GM19463 (cell line): ENCODE measurements at regions not wholly inside any gene's neighbourhood (a gene's known extent, or its start where the extent isn't known, plus 50 kb on each side); places are given as distances from the start of the nearest gene placed in this dataset.

Experiments
- ATAC-seq: cut with Tn5 transposase; IDR thresholded peaks from one replicate; pipeline ENCODE4 v1.9.1; 2021; ENCODE audit warnings: mild to moderate bottlenecking, moderate library complexity; ENCODE audit not compliant: unreplicated experiment

DNA sequence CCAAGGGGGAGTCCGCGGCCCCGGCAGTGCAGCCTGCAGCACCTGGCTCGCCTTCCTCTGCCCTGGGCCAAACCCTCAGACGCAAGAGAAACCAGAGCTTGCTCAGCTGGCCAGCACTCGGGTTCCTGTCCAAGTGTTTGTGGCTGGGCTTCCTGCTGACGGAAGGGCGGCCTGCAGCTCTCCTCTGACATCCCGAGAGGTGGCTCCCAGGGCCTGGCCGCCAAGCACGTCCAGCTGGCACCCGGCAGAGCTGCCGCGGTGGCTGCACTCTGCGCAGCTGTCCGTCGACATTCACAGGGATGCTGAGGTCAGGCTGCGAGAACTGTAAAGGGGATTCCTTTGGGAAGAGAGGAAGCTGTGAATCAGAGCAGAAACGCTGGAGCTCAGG lies 85.6 kb downstream of the CPN2 start:
- ATAC-seq: no peak

DNA sequence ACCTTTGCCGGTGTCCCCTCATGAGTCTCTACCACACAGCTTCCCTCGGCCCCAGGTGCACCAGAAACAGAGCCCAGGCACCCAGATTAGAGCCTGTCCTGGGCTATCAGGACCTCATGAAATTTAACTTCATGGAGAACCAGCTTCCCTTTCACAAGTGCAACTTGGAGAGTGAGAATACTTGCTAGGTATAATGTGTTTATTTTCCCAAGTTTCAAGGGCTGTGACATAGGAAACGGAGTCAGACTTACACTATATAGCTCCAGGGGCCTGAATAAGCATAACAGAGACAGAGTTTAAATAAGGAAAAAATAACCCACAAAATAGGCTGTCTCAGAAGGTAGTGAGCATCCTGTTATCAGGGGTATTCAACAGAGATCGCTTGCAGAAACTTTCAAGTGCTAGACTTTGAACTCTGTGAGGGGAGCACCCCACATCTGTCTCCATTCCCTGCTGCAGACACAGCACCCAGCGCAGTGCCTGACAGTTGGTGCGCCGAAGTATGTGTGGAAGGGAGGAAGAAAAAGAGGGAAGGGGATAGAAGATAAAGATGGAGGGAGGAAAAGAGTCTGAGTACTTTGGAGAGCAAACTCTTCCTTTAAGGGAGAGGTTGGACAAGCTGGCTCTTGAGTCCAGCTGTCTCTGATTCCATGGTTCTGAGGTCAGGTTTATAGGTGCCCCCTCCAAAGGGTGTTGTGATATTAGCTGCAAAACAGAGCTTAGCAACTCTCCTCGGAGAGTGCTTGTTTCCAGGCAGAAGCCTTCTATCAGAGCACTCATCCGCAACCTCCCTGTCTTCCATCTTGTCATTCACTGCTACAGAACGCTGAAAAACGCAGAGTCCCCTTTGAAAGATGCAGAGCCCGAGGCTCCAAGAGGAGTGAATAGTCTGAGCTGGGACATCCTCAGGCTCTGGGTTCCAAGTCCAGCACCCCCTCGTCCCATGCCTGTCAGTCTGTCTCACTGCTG lies 84.8 kb downstream of the CPN2 start:
- no peak for ATAC-seq

DNA sequence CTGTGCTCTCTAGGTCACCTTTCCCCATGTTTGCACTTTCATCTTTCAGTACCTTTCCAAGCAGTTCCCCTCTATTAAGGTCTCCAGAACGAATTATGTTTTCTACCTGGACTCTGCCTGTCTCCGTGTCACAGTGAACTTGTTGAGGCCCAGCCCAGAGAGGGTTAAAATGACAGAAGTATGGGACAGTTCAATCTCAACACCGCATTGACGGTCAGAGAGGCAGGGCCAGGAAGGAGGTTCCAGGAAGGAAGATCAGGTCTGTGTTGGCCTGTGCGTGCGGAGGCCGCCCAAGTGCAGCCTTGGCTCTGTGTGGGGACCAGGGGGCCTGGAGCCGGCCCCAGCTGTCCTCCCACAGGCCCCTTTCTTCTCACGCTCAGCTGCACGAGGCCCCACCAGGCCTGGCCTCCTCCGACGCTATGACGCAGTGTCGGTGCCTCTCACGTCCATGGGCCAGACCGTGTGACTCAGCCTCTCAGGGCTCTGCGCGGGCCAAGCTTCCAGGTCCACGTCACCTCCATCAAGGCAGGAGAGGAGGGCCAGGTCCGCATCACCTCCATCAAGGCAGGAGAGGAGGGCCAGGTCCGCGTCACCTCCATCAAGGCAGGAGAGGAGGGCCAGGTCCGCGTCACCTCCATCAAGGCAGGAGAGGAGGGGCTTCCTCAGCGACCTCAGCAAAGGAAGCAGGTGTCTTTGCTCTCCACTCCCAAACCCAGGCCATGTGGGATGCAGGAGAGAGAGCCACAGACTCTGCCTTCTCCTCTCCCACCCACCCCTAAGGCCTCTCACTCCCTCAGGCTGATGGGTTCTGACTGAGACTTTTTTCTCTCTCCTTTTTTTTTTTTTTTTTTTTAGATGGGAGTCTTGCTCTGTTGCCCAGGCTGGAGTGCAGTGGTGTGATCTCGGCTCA lies 83.1 kb downstream of the CPN2 start:
- no peak for ATAC-seq

DNA sequence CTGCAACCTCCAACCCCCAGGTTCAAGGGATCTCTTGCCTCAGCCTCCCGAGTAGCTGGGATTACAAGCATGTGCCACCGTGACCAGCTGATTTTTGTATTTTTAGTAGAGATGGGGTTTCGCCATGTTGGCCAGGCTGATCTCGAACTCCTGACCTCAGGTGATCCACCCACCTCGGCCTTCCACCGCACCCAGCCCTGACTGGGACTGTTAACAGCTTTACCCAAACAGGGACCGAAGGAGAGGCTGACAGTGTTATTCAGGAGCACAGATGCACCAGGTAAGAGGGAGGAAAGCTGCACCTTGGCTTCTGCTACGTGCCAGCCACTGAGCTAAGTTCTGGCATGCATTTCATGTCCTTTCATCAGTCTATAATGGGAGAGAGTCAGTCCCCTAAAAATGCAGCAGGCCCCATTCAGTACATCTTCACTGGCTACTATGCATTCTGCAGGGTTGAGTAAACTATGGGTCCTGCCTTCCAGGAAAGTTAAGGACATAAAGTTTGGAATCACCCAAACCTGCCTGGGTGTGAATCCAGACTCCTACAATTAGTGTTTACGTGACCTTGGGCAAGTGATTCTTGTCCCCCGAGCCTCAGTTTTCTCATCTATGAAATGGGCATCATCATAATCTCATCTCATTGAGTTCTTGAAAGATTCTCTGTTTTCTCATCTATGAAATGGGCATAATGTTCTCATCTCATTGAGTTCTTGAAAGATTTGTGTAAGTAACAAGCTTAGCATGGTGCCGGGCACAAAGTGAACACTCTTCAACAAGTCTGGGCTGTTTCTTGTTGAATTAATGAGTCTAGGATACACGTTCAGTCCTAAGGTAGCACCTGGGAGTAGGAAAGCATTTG lies 82.2 kb downstream of the CPN2 start:
- ATAC-seq: no peak

DNA sequence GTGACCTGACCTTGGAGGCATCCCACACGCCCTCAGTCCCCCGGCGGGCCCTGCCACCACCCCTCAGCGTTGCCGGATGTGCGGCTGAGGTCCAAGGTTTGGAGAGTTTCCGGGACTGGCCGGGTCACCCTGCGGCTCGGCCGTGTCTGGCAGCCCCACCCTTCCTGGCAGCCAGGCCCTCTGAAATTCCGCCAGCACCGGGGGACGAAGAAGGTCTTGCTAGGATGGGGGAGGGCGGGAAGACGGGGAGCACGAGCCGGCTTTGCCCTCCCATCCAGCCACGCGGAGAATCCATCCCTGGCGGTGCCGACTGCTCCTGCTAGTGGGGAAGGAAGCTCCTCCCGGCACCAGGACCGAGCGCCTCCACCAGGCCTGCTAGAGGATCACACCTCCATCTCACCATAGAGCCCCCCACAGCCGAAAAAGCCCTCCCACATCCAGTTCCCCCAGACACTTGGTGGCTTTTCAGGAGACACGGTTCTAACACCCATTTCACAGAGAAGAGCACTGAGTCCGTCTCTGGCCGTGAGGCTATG lies 81.5 kb downstream of the CPN2 start:
- no peak for ATAC-seq

DNA sequence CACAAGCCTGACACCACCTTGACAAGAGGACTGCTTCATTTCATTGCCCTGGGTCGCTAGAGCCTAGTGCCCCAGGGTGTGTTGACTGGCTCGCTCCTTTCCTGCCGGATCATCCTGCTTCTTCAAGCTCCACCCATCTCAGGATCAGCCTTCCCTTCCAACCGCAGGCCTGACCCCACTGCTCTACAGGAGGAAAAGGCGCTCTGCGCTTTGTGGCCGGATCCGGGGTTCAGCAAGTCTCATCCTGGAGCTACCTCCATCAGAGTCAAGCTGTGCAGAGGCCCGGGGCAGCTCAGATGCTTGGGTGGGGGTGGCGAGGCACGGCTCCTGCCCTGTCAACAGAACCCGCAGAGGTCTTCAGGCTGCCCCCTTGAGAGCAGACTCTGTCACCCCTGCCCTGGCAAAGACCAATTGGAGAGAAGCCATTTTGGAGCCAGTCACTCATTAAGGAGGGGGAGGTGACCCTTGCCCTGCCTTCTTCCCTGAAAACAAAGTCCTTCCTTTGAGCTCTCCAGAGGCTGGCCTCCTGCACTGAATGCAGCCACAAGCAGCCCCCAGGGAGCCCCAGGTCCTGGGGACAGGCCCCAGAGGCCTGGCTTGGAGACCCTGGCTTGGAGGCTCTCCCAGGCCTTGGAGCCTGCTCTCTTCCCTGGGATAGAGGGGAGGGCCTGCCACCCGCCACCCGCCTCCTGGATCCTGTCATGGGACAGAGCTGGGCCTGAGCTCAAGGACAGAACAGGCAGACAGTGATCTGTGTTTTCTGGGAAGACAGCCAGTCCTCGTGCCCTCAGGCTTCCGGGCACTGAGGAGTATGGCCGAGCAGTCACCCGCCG lies 80.3 kb downstream of the CPN2 start:
- no peak for ATAC-seq

DNA sequence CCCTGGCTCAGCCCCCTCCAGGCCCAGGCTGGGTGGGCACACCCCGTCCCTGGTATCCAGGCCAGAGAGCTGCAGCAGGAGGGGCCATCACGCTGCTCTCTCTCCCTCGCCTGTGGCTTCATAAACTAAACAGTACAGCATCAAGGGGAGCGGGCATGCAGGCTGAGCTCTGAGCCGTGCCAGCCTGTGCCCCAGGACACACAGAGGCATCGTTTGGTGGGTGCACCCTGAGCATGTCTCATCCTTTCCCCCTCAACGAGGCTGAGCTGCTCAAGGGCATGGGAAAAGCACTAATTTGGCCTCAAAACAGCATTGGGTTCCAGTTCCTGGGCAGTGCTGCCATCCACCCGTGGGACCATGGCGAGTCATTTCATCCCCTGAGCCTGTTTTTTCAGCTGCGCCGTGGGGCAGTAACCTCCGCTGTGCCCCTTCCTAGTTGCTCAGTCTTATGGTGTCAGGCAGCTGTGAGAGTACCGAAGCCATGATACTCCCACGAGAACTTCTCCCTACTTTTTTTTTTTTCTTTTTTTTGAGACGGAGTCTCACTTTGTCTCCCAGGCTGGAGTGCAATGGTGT lies 79.6 kb downstream of the CPN2 start:
- ATAC-seq: no peak

DNA sequence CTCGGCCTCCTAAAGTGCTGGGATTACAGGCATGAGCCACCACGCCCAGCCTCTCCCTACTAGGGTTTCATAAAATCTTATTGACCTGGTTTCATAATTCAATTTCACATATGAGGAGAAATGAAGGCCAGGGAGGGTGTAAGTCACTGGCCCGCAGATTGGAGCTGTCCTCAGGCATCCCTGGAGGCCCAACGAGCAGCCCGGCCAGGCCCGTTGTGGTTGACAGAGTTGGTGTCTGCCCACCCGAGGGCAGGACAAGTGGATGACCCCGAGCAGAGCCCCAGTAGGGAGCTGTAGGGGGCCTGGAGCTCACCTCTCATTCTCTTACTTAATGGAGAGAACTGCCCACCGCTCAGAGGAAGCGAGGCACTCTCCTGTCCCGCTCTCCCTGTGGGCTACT lies 78.9 kb downstream of the CPN2 start:
- ATAC-seq: no peak

DNA sequence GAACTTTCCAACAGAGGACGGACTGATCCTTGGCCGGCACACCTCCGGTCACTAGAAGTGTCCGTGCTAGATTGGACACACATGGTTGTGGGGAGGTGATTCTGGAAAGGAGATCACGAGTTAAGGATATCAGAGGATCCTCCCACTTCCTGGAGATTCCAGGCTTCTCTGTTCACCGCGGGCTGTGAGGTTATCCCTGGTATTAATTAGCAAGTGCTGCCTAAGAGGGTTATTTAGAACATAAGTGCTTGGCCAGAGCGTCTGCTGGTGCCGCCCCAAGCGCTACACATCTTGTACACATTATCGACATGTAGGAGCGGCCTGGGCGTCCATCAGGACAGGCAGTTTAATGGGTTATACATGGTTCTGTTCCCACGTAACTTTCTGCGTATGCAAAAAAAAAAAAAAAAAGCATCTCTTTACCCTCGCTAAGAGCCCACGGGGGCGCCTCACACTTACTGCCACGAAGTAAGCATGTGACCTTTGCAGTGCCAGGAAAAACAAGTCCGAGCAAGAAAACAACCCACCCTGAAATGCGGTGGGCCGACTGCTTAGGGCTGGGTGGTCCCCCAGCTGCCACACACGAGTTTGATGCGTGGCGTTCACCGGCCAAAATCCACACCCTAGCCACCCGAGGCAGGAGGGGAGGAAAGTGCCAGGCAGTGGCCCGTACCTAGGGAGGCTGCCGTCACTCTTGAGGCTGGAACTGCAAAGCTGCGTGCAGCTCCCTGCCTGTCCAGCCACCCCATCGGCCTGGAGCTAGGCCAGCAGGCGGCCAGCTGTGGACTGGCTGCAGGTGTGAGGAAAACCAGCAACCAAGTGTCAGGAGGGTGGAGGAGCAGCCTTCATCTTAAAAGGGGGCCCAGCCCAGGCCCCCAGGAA lies 78.0 kb downstream of the CPN2 start:
- ATAC-seq: no peak

DNA sequence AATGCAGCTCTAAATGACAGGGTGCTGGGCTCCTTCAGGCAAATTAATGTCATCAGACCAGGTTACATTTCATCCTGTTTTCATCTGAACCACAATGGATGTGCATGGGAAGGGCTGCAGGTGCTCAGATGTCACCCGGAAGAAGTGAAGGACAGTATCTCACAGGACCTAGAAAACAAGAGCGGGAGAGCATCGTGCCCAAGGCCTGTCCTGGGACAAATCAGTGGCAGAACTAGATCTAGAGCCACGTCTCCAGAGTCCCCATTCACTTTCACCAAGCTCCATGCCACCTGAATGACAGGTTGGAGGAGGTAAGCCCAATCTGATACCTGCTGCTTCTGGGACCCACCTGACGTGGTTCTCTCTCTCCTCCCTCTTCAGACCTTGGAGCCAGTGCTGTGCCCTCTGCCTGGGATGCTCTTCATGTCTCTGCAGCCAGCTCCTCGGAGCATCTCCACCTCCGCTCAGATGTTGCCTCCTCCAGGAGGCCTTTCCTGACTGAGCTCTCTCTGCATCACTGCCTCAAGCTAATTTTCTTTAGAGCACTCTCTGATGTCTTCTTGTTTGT lies 77.3 kb downstream of the CPN2 start:
- no peak for ATAC-seq

DNA sequence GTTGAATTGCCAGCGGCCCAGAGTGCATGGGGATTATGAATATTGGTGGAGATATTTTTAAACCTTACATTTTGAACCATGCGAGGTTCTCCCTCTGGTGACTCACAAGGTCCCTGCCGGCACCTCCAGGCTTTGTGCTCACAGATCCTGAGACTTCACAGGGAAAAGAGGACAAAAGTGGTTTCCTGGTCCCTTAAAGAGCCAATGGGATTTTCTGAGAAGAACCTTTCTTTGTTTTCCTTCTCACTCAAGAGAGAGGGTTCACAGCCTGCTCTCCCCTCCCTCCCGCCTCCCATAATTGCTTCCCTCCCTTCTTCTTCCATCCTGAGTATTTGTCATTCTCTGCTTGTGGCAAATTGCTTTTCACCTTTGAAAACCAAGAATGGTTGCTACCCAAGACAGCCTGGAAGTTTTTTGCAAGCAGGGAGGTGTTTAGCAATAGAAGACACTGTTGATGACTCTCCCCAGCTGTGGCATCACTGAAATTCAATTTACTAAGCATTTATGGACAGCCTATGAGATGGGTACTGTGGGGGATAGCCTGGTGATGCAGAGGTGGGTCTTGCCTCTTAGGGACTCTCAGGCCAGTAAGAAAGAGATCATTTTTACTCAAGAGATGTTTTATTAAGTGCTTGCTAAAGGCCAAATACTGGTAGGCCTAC lies 76.6 kb downstream of the CPN2 start:
- no peak for ATAC-seq

DNA sequence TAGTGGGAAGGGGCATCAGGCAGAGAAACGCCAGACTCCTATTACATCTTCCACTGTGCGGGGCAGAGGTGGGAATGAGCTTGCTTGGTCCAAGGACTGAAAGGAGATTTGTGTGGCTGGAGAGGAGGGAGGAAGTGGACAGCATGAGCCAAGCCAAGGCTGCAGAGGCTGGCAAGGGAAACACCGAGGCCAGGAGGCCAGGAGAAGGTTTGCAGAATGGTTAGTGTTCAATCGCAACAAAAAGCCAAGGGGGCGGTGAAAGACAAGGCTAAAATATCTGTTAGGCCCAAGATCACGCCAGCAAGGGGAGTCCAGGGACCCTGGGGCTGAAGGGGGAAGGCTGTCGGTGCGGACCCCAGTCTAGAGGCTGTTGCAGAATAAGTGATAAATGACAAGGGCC lies 75.8 kb downstream of the CPN2 start:
- no peak for ATAC-seq

DNA sequence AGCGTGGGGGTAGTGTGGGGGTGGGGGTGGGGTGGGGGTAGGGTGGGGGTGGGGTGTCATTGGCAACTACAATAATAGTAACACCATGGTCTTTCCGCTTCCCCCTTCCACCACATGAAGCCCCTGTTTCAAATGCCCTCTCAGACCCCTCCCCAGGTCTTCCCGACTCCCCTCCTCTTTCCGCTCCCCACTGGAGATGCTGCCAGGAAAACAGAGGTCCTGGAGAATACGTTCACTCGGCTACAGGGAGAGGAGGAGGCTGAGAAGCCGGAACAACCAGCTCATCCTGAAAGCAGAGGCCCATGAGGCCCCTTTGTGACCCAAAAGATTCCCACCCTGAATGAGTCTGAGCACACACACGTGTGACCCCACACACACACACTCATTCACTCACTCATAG lies 75.4 kb downstream of the CPN2 start:
- no peak for ATAC-seq

DNA sequence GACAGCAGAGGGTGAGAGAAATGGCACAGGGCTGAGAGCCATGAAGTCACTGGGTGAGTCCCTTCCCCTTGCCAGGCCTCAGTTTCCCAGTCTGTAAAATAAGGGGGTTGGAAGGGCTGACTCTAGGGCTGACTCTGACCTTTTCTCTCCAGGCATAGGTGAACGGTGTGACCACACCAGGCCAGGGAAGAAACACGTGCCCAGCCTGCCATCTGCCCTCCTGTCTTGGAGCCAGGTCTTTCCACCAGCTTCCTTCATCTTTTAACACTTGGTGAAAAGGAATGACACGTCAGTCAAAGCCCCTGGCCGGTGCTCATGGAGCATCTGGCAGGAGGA lies 74.4 kb downstream of the CPN2 start:
- ATAC-seq: no peak

DNA sequence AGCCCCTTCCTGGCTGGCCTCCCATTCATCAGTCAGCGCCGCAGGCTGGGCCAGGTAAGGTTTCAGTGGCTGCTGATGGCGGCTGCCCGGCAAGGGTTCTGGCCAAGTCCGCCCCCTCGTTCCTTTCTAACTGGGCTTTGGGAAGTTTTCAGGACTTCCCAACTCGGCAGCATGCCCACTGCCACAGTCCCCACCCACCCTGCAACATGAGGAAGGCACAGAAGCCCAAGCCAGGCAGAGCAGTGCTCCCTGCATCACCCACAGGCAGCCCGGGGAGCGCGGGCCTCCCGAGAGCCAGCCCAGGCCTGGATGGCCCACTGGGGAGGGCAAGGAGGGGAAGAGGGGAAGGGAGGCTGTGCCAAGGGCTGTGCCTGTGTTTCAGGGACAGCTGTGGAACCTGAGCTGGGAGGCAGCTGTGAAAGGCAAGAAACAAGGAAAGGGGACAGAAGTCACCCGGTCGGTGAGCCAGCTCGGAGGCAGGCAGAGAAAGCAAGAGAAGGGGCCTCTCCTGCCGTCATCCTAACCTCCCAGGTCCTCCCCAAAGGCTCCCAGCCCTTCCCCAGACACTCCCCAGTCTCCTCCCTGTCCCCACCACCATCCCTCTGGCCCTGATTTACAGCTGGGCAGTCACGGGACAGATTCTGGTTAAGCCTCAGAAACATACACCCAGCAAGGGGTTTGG lies 73.9 kb downstream of the CPN2 start:
- no peak for ATAC-seq

DNA sequence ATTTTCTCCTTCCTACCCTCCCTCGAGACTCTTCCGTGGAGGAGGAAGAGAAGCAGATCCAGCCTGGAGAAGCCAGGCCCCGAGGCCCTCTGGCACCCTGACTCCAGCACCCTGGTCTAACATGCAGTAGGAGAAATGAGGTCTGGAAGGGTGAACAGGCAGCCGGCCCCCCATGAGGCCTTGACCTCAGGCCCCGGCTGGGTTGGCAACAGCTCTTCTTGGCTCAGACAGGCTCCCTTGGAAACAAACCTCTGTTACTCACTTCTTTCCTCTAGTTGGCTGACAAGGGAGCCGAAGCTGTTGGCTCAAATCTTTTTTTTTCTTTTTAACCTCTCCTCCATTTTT lies 73.4 kb downstream of the CPN2 start:
- no peak for ATAC-seq

DNA sequence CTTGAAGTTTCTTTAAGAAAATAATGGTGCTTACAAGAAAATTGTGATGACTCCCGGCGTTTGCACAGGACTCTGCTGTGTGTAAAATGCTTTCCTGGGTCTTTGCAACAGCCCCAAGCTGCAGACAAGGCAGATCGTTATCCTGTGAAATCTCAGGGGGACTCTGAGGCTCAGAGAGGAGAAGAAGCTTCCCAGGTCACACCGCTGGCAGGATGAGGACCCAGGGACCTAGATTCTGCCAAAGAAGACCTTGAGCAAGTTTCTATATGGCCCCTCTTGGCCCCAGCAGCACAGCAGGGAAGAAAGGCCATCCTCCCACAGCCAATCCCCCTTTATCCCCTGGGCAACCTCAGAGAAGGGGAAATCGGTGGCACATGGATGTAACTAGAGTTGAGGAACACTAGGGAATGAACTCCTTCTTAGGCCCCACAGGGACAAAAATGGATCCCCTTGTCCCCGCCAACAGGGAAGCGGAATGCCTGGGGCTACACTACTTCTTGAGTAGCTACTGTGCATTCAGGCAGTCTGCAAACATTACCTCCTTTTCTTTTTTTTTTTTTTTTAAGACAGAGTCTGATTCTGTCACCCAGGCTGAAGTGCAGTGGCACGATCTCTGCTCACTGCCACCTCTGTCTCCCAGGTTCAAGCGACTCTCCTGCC lies 72.8 kb downstream of the CPN2 start:
- ATAC-seq: no peak
